BJ (cell line): ENCODE measurements at regions not wholly inside any gene's neighbourhood (a gene's known extent, or its start where the extent isn't known, plus 50 kb on each side); places are given as distances from the start of the nearest gene placed in this dataset.

Source experiments
- CTCF ChIA-PET: fragments of 350-600 bp; formaldehyde crosslinking; extraction: SDS; loops from one replicate; lab custom pipeline; 2021; ENCODE audit warnings: antibody characterized with exemption, inconsistent platforms; lab: Yijun Ruan, JAX
- POLR2A ChIA-PET: fragments of 300-600 bp; sonication (Branson Sonifier 250); formaldehyde crosslinking; extraction: SDS; loops from one replicate; lab custom pipeline; 2021; ENCODE audit warnings: antibody characterized with exemption; lab: Charles Lee
- DNase-seq: peaks from one replicate; pipeline ENCODE4 v3.0.0-alpha.2; 2011; ENCODE audit warnings: low read depth
- H3K27me3 ChIP-seq: 2 replicates; pipeline ENCODE4 v1.6.0; 2011; ENCODE audit warnings: low read length; ENCODE audit not compliant: control insufficient read depth, insufficient read depth
- H3K36me3 ChIP-seq: 2 replicates; pipeline ENCODE4 v1.5.1; 2011; ENCODE audit warnings: low read length; ENCODE audit not compliant: control insufficient read depth, insufficient read depth
- H3K4me3 ChIP-seq: 2 replicates; pipeline ENCODE4 v1.5.1; 2011; ENCODE audit warnings: low read depth, mild to moderate bottlenecking, control low read depth, low read length
- TF ChIP-seq, protein P1 (sequence below): IDR thresholded peaks from 2 replicates; pipeline ENCODE4 v1.5.1; 2011; ENCODE audit warnings: low read depth, mild to moderate bottlenecking, control low read depth, inconsistent platforms, low read length, moderate library complexity; ENCODE audit not compliant: insufficient read depth

DNA sequence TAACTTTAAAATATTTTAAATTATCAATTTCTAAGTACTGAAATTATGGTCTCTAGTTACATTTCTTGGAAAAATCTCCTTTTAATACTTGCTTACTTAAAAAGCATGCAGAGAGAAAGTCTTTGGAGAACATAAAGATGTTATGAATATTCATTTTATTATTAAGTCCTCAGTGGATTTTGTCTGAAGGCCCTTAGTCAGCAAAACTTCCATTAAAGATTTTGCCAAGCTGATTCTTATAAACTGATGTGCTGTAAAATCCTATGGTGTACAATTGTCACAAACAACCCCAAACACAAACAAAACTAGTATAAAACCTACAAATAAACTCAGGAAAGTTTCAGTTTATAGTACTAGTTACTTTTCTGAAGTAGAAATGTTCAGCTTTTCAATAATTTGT, 372.7 kb downstream of the MEI4 start:
- Histone ChIP-seq H3K36me3 (no peaks in the 10 kb centered on the region), H3K4me3 (no peak overlapping the region), H3K27me3 (no peaks in the 10 kb centered on the region)
- ChIA-PET CTCF (interaction anchor here (0.6 kb wide), 1 partner anchor 9 kb away, joined by 3 read pairs; no protein-coding TSS in a partner anchor), POLR2A (no interaction called here)
- TF ChIP-seq, protein P1, sequence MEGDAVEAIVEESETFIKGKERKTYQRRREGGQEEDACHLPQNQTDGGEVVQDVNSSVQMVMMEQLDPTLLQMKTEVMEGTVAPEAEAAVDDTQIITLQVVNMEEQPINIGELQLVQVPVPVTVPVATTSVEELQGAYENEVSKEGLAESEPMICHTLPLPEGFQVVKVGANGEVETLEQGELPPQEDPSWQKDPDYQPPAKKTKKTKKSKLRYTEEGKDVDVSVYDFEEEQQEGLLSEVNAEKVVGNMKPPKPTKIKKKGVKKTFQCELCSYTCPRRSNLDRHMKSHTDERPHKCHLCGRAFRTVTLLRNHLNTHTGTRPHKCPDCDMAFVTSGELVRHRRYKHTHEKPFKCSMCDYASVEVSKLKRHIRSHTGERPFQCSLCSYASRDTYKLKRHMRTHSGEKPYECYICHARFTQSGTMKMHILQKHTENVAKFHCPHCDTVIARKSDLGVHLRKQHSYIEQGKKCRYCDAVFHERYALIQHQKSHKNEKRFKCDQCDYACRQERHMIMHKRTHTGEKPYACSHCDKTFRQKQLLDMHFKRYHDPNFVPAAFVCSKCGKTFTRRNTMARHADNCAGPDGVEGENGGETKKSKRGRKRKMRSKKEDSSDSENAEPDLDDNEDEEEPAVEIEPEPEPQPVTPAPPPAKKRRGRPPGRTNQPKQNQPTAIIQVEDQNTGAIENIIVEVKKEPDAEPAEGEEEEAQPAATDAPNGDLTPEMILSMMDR: no peak
- no peak for DNase-seq

DNA sequence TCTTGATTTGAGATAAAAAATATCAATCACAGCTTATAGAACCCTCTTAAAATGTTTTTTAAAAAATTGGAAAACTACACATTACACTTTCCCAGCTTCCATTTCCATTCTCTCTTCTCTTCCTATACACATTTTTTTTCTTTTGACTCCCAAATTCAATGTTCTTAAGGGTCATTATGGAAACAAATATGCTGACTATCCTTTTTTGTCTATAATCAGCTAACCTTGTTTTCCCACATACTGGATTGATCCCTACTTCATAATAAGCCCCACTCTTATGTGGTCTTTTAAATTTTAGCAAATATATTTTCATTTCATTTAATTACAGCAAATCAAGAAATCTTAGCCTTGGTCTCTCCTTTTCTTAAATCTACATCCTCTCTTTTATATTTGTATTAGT, 378.4 kb downstream of the MEI4 start:
- ChIA-PET POLR2A (no interaction called here), CTCF (no interaction called here)
- H3K4me3 ChIP-seq: no peak overlapping the region
- no peak for DNase-seq
- TF ChIP-seq, protein P1: no peak
- H3K36me3 ChIP-seq: no peaks in the 10 kb centered on the region
- H3K27me3 ChIP-seq: no peaks in the 10 kb centered on the region

DNA sequence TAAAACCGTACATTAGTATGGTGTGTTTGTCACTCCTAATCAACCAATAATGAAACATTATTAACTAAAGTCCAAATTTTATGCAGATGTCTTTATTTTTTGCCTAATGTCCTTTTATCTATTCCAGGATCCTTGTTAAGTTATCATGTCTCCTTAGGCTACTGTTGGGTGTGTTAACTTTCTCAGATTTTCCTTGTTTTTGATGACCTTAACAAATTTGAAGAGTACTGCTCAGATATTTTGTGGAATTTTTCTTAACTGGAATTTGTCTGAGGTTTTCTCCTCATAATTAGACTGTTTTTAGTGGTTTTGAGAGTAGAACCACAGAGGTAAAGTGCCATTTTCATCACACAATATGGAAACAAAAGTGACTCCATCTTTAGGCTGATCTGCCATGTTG, 406.3 kb downstream of the MEI4 start:
- H3K4me3 ChIP-seq: no peak overlapping the region
- H3K27me3 ChIP-seq: no peaks in the 10 kb centered on the region
- no peaks in the 10 kb centered on the region for H3K36me3 ChIP-seq
- DNase-seq: no peak
- TF ChIP-seq, protein P1: no peak
- ChIA-PET POLR2A (no interaction called here), CTCF (no interaction called here)

DNA sequence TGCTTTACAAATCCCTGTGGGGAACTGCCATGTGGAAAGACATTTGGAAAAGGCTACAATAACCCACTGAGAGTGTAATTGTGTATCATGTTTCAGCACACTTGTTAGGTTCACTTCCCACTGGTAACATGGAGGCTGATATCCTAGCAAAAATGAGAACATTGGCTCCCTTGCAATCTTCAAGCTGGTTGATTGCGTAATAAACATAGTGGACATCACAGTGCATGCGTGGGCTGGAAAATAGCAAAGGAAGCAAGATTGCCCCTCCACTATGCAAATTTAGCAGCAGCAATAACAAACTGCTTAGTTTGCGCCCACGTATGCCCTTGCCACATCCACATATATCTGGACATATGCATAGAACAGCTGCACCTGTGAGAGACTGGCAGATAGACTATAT, 410.2 kb downstream of the MEI4 start:
- no peaks in the 10 kb centered on the region for H3K36me3 ChIP-seq
- ChIA-PET CTCF (no interaction called here), POLR2A (no interaction called here)
- no peaks in the 10 kb centered on the region for H3K27me3 ChIP-seq
- DNase-seq: no peak
- TF ChIP-seq, protein P1: no peak
- no peak overlapping the region for H3K4me3 ChIP-seq

DNA sequence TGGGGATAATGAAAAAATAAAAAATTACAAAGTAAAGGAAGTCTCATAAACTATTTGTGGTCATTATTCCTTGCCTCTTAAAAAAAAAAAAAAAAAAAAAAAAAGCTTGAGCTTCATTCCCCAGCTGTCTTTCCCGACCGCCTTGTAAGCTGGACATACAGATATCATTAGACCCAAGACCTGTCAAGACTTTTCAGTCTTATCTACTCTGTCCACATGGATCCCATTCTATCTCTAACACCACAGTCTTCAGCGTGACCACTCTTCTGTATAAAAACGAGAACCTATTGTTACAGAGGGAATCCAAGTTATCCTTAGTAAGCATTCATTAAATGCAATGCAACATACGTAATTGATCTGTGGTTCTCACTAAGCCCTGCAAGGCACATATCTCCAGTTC, 423.5 kb downstream of the MEI4 start:
- no peaks in the 10 kb centered on the region for H3K36me3 ChIP-seq
- ChIA-PET CTCF (no interaction called here), POLR2A (interaction anchor here (0.6 kb wide), 1 partner anchor 14 kb away, joined by 5 read pairs; no protein-coding TSS in a partner anchor)
- H3K4me3 ChIP-seq: no peak overlapping the region
- no peak for DNase-seq
- no peaks in the 10 kb centered on the region for H3K27me3 ChIP-seq
- TF ChIP-seq, protein P1: no peak
